Vagina (tissue), 2 donors: ENCODE measurements at regions not wholly inside any gene's neighbourhood (a gene's known extent, or its start where the extent isn't known, plus 50 kb on each side); places are given as distances from the start of the nearest gene placed in this dataset.
A peak's percentile ranks its signal among the peaks of the same experiment; 100 is the strongest.

Source experiments
- DNase-seq, 2 donors: peaks; one replicate each; pipeline ENCODE4 v3.0.0-alpha.2; 2017; ENCODE audit errors: extremely low spot score in 2 of 2
- H3K27ac ChIP-seq: fragments of 200-600 bp; sonication (generic); one replicate; pipeline ENCODE4 v1.5.1; 2019
- H3K27me3 ChIP-seq: fragments of 200-600 bp; sonication (generic); one replicate; pipeline ENCODE4 v1.5.1; 2019
- H3K36me3 ChIP-seq, 2 donors: fragments of 200-600 bp; sonication (generic); one replicate each; pipeline ENCODE4 v1.5.1; 2017 to 2019
- H3K4me1 ChIP-seq: fragments of 200-600 bp; sonication (generic); one replicate; pipeline ENCODE4 v1.5.1; 2019
- H3K4me3 ChIP-seq, 2 donors: fragments of 200-600 bp; sonication (generic); 1 replicate in 1 of 2; 2 replicates in 1 of 2; pipeline ENCODE4 v1.5.1; 2016 to 2019
- H3K9me3 ChIP-seq: fragments of 200-600 bp; sonication (generic); one replicate; pipeline ENCODE4 v1.5.1; 2019
- POLR2A ChIP-seq, 2 donors: fragments of 450-650 bp; IDR thresholded peaks; one replicate each; pipeline ENCODE4 v1.6.1; 2017; ENCODE audit warnings: antibody characterized with exemption in 2 of 2, mild to moderate bottlenecking in 2 of 2, moderate library complexity in 2 of 2
- POLR2AphosphoS5 ChIP-seq, 2 donors: sonication (generic); formaldehyde crosslinking; IDR thresholded peaks; one replicate each; pipeline ENCODE4 v1.9.0; 2017; ENCODE audit warnings: antibody characterized with exemption in 2 of 2, mild to moderate bottlenecking in 2 of 2, low read depth in 1 of 2; ENCODE audit not compliant: insufficient read depth in 1 of 2
- intact Hi-C: fragments of 100-400 bp; cut with DNase I; formaldehyde crosslinking; loops from one replicate; pipeline ENCODE4 v1.15.1; 2023
- TF ChIP-seq, protein P1 (sequence below), 3 experiments: fragments of 450-650 bp in 2 of 3; fragments of 200-600 bp in 1 of 3; sonication (generic) in 1 of 3; IDR thresholded peaks; one replicate each; pipeline ENCODE4 v1.5.1; 2017 to 2019; ENCODE audit warnings: antibody characterized with exemption in 3 of 3, mild to moderate bottlenecking in 2 of 3, moderate library complexity in 2 of 3

DNA sequence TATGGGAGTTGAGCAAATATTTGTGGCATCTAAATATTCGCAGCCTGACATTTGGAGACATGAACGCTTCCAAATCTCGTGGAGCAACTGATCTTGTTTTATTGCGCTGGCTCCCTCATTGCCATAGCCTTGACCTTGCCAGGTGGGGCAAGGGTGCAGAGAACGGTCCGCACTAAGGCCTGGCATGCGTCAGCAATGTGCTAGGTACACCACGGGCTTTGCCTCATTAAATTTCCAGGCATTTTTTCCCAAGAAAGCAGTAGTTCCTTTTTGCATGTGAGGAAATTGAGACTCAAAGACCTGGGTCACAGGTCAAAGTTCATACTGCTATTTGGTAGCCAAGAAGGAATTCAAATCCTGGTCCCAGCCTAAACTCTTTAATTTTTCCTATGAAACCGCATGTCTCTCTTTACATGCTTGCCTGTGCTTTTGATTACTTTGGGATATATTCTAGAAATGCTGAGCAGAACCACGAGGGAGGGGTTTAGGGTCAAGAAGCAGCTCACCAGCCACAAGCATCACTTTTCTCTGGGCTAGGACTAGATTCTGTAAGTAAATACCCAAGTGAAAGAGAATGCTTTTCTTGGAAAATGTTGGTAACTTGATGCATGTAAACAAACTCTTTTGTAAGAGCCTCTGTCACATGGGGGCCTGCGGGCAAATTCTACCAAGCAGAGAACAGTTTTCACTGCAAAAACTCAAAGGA is 891.6 kb downstream of the VRK1 start:
- Histone ChIP-seq H3K27ac (no peak overlapping the region), H3K36me3 (no peaks in the 10 kb centered on the region), H3K4me3 (no peak overlapping the region), H3K4me1 (no peaks in the 10 kb centered on the region), H3K9me3 (no peaks in the 10 kb centered on the region), H3K27me3 (no peaks in the 10 kb centered on the region)
- intact Hi-C loops, result no loop called here
- TF ChIP-seq POLR2A (IDR thresholded peaks at IDR 0.05) (no peak), POLR2AphosphoS5 (IDR thresholded peaks at IDR 0.05; ENCODE audit: insufficient read depth in 1 of 2, low read depth in 1 of 2) (no peak)
- TF ChIP-seq, protein P1, sequence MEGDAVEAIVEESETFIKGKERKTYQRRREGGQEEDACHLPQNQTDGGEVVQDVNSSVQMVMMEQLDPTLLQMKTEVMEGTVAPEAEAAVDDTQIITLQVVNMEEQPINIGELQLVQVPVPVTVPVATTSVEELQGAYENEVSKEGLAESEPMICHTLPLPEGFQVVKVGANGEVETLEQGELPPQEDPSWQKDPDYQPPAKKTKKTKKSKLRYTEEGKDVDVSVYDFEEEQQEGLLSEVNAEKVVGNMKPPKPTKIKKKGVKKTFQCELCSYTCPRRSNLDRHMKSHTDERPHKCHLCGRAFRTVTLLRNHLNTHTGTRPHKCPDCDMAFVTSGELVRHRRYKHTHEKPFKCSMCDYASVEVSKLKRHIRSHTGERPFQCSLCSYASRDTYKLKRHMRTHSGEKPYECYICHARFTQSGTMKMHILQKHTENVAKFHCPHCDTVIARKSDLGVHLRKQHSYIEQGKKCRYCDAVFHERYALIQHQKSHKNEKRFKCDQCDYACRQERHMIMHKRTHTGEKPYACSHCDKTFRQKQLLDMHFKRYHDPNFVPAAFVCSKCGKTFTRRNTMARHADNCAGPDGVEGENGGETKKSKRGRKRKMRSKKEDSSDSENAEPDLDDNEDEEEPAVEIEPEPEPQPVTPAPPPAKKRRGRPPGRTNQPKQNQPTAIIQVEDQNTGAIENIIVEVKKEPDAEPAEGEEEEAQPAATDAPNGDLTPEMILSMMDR (IDR thresholded peaks at IDR 0.05), result no peak
- DNase-seq, result no peak

DNA sequence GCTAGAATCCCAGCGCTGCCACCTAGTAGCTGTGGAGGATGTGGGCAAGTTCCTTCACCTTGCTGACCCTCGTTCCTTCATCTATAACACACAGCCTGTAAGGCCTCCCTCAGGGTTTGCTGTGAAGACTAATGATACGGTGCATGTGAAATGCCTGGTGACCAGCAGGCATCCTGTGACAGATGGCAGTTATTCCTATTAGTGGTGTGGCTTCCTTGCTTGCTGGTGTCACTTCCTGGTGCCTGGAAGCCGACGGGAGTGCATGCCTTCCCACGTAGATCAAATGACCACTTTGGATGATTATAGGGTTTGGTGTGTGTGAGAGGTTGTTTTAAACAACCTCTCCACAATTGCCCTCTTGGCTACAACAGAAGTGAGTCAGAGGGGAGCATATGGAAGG is 894.9 kb downstream of the VRK1 start:
- intact Hi-C loops, result no loop called here
- no peaks in the 10 kb centered on the region for H3K36me3 ChIP-seq
- H3K27ac ChIP-seq, result no peak overlapping the region
- no peak for TF ChIP-seq POLR2A (IDR thresholded peaks at IDR 0.05)
- no peak for TF ChIP-seq POLR2AphosphoS5 (IDR thresholded peaks at IDR 0.05; ENCODE audit: insufficient read depth in 1 of 2, low read depth in 1 of 2)
- TF ChIP-seq, protein P1 (IDR thresholded peaks at IDR 0.05), result no peak
- no peak overlapping the region for H3K4me3 ChIP-seq
- H3K27me3 ChIP-seq, result no peaks in the 10 kb centered on the region
- no peaks in the 10 kb centered on the region for H3K9me3 ChIP-seq
- DNase-seq, result peak in 1 of 2 donors; percentile 34
- no peaks in the 10 kb centered on the region for H3K4me1 ChIP-seq

DNA sequence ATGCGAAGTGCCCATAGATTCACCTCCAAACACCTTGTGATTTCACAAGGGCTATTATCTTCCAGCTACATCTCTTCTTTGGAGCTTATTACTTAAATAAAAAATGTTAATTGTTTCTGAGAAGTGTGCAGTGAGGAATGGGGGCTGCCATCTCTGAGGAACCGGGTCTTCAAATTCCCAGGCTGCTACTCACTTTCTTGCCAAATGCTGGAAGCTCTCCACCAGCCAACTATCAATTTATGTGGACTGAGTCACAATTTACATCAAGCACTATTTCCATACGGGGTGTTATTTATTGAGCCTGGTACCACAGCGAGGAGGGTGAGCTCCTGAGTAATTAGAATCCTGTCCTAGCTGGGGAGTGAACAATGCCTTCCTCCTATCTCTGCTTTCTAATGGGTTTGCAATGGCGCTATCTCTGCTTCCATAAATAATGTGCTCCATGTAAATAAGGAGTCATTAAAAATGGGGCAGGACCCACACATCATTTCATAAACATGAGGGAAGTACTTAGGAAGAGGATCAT is 898.3 kb downstream of the VRK1 start:
- Histone ChIP-seq H3K4me1 (no peaks in the 10 kb centered on the region), H3K9me3 (no peaks in the 10 kb centered on the region), H3K4me3 (no peak overlapping the region), H3K27ac (no peak overlapping the region), H3K27me3 (no peaks in the 10 kb centered on the region), H3K36me3 (no peaks in the 10 kb centered on the region)
- TF ChIP-seq POLR2A (IDR thresholded peaks at IDR 0.05), result no peak
- TF ChIP-seq, protein P1 (IDR thresholded peaks at IDR 0.05), result no peak
- no peak for TF ChIP-seq POLR2AphosphoS5 (IDR thresholded peaks at IDR 0.05; ENCODE audit: insufficient read depth in 1 of 2, low read depth in 1 of 2)
- intact Hi-C loops, result no loop called here
- DNase-seq, result peak in 1 of 2 donors; percentile 25

DNA sequence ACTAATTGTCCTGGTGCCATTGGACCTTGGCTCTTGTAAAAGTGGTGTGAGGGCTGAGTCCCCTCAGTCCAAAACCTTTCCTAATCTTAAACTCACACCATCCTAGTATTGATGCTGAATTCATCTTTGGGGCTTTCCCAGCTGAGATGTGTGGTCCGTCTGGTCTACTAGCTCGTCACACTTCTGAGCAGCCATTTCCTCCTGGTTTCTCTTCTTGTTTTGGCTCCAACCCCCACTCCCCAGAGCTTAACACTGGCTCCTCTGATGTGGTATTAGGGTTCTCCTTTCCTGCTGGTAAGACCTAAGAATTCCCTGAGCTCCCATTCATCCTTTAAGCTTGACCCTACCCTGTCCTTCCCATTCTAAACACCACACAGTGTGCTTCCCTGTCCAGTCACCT is 900.6 kb downstream of the VRK1 start:
- no peaks in the 10 kb centered on the region for H3K36me3 ChIP-seq
- no peaks in the 10 kb centered on the region for H3K27me3 ChIP-seq
- no peak overlapping the region for H3K4me3 ChIP-seq
- TF ChIP-seq, protein P1 (IDR thresholded peaks at IDR 0.05), result no peak
- TF ChIP-seq POLR2A (IDR thresholded peaks at IDR 0.05), result no peak
- TF ChIP-seq POLR2AphosphoS5 (IDR thresholded peaks at IDR 0.05; ENCODE audit: insufficient read depth in 1 of 2, low read depth in 1 of 2), result no peak
- peak in 1 of 2 donors; percentile 67 for DNase-seq
- intact Hi-C loops, result no loop called here
- no peaks in the 10 kb centered on the region for H3K4me1 ChIP-seq
- no peak overlapping the region for H3K27ac ChIP-seq
- H3K9me3 ChIP-seq, result no peaks in the 10 kb centered on the region

DNA sequence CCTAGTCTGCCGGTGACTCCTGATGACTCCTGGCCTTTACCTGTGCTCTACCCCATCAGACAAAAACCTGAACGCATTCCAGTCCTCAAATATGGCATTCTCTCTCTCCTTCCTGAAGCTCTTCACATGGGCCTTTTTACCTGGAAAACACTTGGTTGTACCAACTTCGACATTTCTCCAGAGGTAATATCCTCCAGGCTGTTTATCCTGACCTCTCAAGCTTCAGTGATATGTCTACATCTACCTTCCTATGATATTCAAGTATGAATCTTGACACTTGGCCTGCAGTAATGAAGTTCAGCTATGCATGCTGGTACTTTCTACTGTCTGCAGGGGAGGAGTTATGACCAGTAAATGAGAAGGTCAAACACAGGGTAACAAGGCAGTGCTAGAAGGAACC is 901.8 kb downstream of the VRK1 start:
- no peaks in the 10 kb centered on the region for H3K27me3 ChIP-seq
- H3K4me1 ChIP-seq, result no peaks in the 10 kb centered on the region
- H3K27ac ChIP-seq, result no peak overlapping the region
- intact Hi-C loops, result no loop called here
- no peak for DNase-seq
- no peak overlapping the region for H3K4me3 ChIP-seq
- TF ChIP-seq POLR2AphosphoS5 (IDR thresholded peaks at IDR 0.05; ENCODE audit: insufficient read depth in 1 of 2, low read depth in 1 of 2) (no peak), POLR2A (IDR thresholded peaks at IDR 0.05) (no peak)
- TF ChIP-seq, protein P1 (IDR thresholded peaks at IDR 0.05), result no peak
- no peaks in the 10 kb centered on the region for H3K9me3 ChIP-seq
- H3K36me3 ChIP-seq, result no peaks in the 10 kb centered on the region
